GM12878 (cell line): ENCODE measurements at regions not wholly inside any gene's neighbourhood (a gene's known extent, or its start where the extent isn't known, plus 50 kb on each side); places are given as distances from the start of the nearest gene placed in this dataset.

Experiments used
- ATAC-seq: fragments of 200-7000 bp; cut with Tn5 transposase; 3 replicates; pipeline ENCODE4 v1.9.1; 2020; ENCODE audit warnings: mild to moderate bottlenecking, moderate library complexity
- BruUV-seq: library from RNA; stranded (reverse); fragments of 400-500 nt; replicated peaks from 2 replicates; lab custom pipeline; 2021; lab: Mats Ljungman, UMichigan
- CTCF ChIA-PET: fragments of 300-600 bp; sonication (Branson Sonifier 250); formaldehyde crosslinking; extraction: SDS; loops from one replicate; lab custom pipeline; 2021; ENCODE audit warnings: inconsistent platforms; lab: Yijun Ruan, JAX
- POLR2A ChIA-PET: fragments of 350-600 bp; formaldehyde crosslinking; extraction: SDS; loops from one replicate; lab custom pipeline; 2021; ENCODE audit warnings: inconsistent platforms; lab: Charles Lee
- RAD21 ChIA-PET: fragments of 300-600 bp; sonication (Branson Sonifier 250); formaldehyde crosslinking; loops from one replicate; lab custom pipeline; 2023; ENCODE audit warnings: antibody characterized with exemption; ENCODE audit not compliant: unreplicated experiment; lab: Charles Lee
- SMC1A ChIA-PET: fragments of 300-600 bp; sonication (Branson Sonifier 250); formaldehyde crosslinking; loops from one replicate; lab custom pipeline; 2023; ENCODE audit not compliant: unreplicated experiment, uncharacterized antibody; lab: Charles Lee
- DNase-seq: peaks from one replicate; pipeline ENCODE4 v3.0.0-alpha.2; 2011; ENCODE audit warnings: low read depth, low spot score
- FAIRE-seq: peaks from 3 replicates; lab custom pipeline; 2011; peaks lifted over from hg19 to GRCh38; lab: Jason Lieb, UNC
- H2AFZ ChIP-seq: 2 replicates; pipeline ENCODE4 v1.6.0; 2011; ENCODE audit warnings: low read depth, low read length, control low read depth; ENCODE audit not compliant: control insufficient read depth
- H3K27ac ChIP-seq: 2 replicates; pipeline ENCODE4 v1.5.1; 2011; ENCODE audit warnings: control low read depth; ENCODE audit not compliant: control insufficient read depth, insufficient read depth
- H3K27me3 ChIP-seq, 2 experiments: replicated peaks in 1 of 2; 2 replicates each; pipeline versions ENCODE4 v1.6.0 to v1.6.1; 2011; ENCODE audit warnings: low read length in 1 of 2; ENCODE audit not compliant: control insufficient read depth in 2 of 2, insufficient read depth in 2 of 2
- H3K36me3 ChIP-seq, 2 experiments: 2 replicates each; pipeline ENCODE4 v1.5.1; 2011; ENCODE audit warnings: low read length in 1 of 2; ENCODE audit not compliant: control insufficient read depth in 2 of 2, insufficient read depth in 2 of 2
- H3K4me1 ChIP-seq: 2 replicates; pipeline ENCODE4 v1.6.1; 2011; ENCODE audit warnings: mild to moderate bottlenecking, low read length, moderate library complexity, mixed read lengths; ENCODE audit not compliant: control insufficient read depth, insufficient read depth
- H3K4me2 ChIP-seq: 2 replicates; pipeline ENCODE4 v1.6.0; 2011; ENCODE audit warnings: control low read depth; ENCODE audit not compliant: control insufficient read depth, insufficient read depth
- H3K4me3 ChIP-seq: fragments of 200-600 bp; sonication (generic); 2 replicates; pipeline ENCODE4 v1.5.1; 2016
- H3K79me2 ChIP-seq: 2 replicates; pipeline ENCODE4 v1.6.0; 2011; ENCODE audit warnings: low read length; ENCODE audit not compliant: control insufficient read depth, insufficient read depth
- H3K9ac ChIP-seq: 2 replicates; pipeline ENCODE4 v1.8.0; 2011; ENCODE audit warnings: low read length, control low read depth, mixed read lengths; ENCODE audit not compliant: control insufficient read depth, insufficient read depth
- H3K9me3 ChIP-seq: replicated peaks from 3 replicates; pipeline ENCODE4 v1.5.1; 2011; ENCODE audit warnings: mild to moderate bottlenecking, low read length; ENCODE audit not compliant: control insufficient read depth, insufficient read depth
- H4K20me1 ChIP-seq: 2 replicates; pipeline ENCODE4 v1.6.0; 2011; ENCODE audit not compliant: control insufficient read depth, insufficient read depth
- BCL11A ChIP-seq: IDR thresholded peaks from 2 replicates; pipeline ENCODE4 v1.6.1; 2011; ENCODE audit warnings: low read depth, low read length
- CBX5 ChIP-seq: sonication (generic); IDR thresholded peaks from 2 replicates; pipeline ENCODE4 v1.6.1; 2016; ENCODE audit warnings: low read depth, moderate library complexity, mild to moderate bottlenecking, inconsistent platforms
- CHD1 ChIP-seq: IDR thresholded peaks from 2 replicates; pipeline ENCODE4 v1.6.1; 2012; ENCODE audit warnings: low read depth, low read length, improper control_type of control experiment
- ELK1 ChIP-seq: IDR thresholded peaks from 2 replicates; pipeline ENCODE4 v1.6.1; 2012; ENCODE audit warnings: low read depth, low read length, improper control_type of control experiment
- FOS ChIP-seq: IDR thresholded peaks from 3 replicates; pipeline ENCODE4 v1.6.1; 2011; ENCODE audit warnings: borderline replicate concordance; ENCODE audit not compliant: insufficient read length; ENCODE audit errors: extremely low read depth
- HDAC2 ChIP-seq: fragments of 200-600 bp; sonication (generic); IDR thresholded peaks from 2 replicates; pipeline ENCODE4 v1.6.1; 2017
- IRF4 ChIP-seq: IDR thresholded peaks from 2 replicates; pipeline ENCODE4 v1.6.1; 2011; ENCODE audit warnings: low read depth, low read length
- KDM1A ChIP-seq: fragments of 200-600 bp; sonication (generic); IDR thresholded peaks from 2 replicates; pipeline ENCODE4 v1.6.1; 2016; ENCODE audit warnings: borderline replicate concordance
- MYC ChIP-seq: IDR thresholded peaks from 2 replicates; pipeline ENCODE4 v1.6.1; 2011; ENCODE audit warnings: mild to moderate bottlenecking, low read length, moderate library complexity, inconsistent platforms; ENCODE audit not compliant: insufficient read depth, insufficient replicate concordance, insufficient read length, severe bottlenecking
- NFYA ChIP-seq: IDR thresholded peaks from 2 replicates; pipeline ENCODE4 v1.6.1; 2011; ENCODE audit warnings: low read depth, mild to moderate bottlenecking, low read length, improper control_type of control experiment, borderline replicate concordance
- NKRF ChIP-seq: fragments of 450-650 bp; conservative IDR thresholded peaks from 2 replicates; pipeline ENCODE4 v1.6.1; 2017; ENCODE audit warnings: mild to moderate bottlenecking, moderate library complexity
- SIX5 ChIP-seq: IDR thresholded peaks from 2 replicates; pipeline ENCODE4 v1.6.1; 2011; ENCODE audit warnings: mild to moderate bottlenecking, low read depth, low read length, moderate library complexity; ENCODE audit not compliant: severe bottlenecking
- SUPT20H ChIP-seq: IDR thresholded peaks from 2 replicates; pipeline ENCODE4 v1.6.1; 2011; ENCODE audit warnings: low read depth, mild to moderate bottlenecking, low read length, moderate library complexity, borderline replicate concordance; ENCODE audit not compliant: control insufficient read depth
- TCF7 ChIP-seq: IDR thresholded peaks from 2 replicates; pipeline ENCODE4 v1.6.1; 2014; ENCODE audit warnings: antibody characterized with exemption, borderline replicate concordance
- WRNIP1 ChIP-seq: IDR thresholded peaks from 2 replicates; pipeline ENCODE4 v1.6.1; 2011; ENCODE audit warnings: low read depth, low read length, improper control_type of control experiment, borderline replicate concordance
- ZBTB11 ChIP-seq: fragments of 450-650 bp; formaldehyde crosslinking; IDR thresholded peaks from 2 replicates; pipeline ENCODE4 v1.5.0; 2022; ENCODE audit warnings: mild to moderate bottlenecking, missing genetic modification characterization
- ZNF207 ChIP-seq: fragments of 450-650 bp; IDR thresholded peaks from 2 replicates; pipeline ENCODE4 v1.6.1; 2014; ENCODE audit warnings: antibody characterized with exemption, mild to moderate bottlenecking, borderline replicate concordance
- WGBS: methylation state at CpG from one replicate; pipeline ENCODE4 v1.1.6; 2016; ENCODE audit warnings: low lambda C conversion rate; ENCODE audit not compliant: insufficient replicate concordance, insufficient coverage; ENCODE audit errors: missing lambda C conversion rate; 5-methylcytosine and 5-hydroxymethylcytosine counted together
- in situ Hi-C: fragments of 300-500 bp; cut with MboI; formaldehyde crosslinking; loops from 9 replicates; pipeline ENCODE4 v1.14.3; 2018; ENCODE audit warnings: mixed read lengths
- intact Hi-C: fragments of 100-400 bp; cut with micrococcal nuclease; formaldehyde crosslinking; loops from one replicate; pipeline ENCODE4 v1.14.2; 2022; ENCODE audit not compliant: unreplicated experiment

GRCh38 chr2:177021706-177022343 lies 190.8 kb upstream of the HNRNPA3 start:
- no peak overlapping the region for H3K27ac ChIP-seq
- FAIRE-seq, result no peak
- no peaks in the 10 kb centered on the region for H3K9me3 ChIP-seq
- intact Hi-C loops (no loop called here), in situ Hi-C loops (no loop called here)
- no peaks in the 10 kb centered on the region for H3K36me3 ChIP-seq
- no peaks in the 10 kb centered on the region for H3K4me1 ChIP-seq
- POLR2A ChIA-PET, result interaction anchor here (0.8 kb wide), 1 partner anchor 15 kb away, joined by 3 read pairs; no protein-coding TSS in a partner anchor
- ATAC-seq, result no peak
- no peaks in the 10 kb centered on the region for H4K20me1 ChIP-seq
- WGBS, result 60% methylated on average over 4 of the region's 7 CpGs
- H3K79me2 ChIP-seq, result no peaks in the 10 kb centered on the region
- DNase-seq, result no peak
- no TSS peak for BruUV-seq
- no peaks in the 10 kb centered on the region for H3K27me3 ChIP-seq
- TF ChIP-seq ZNF207 (no peak), ZBTB11 (no peak), WRNIP1 (no peak), IRF4 (no peak), HDAC2 (no peak), SIX5 (no peak), MYC (no peak), CBX5 (no peak), NFYA (no peak), BCL11A (no peak), FOS (no peak), ELK1 (no peak), KDM1A (no peak), SUPT20H (no peak), CHD1 (no peak), NKRF (no peak), TCF7 (no peak)
- no peak overlapping the region for H3K4me2 ChIP-seq
- CTCF ChIA-PET, result interaction anchor here (0.7 kb wide), 1 partner anchor 128 kb away, joined by 3 read pairs; no protein-coding TSS in a partner anchor
- RAD21 ChIA-PET, result no interaction called here
- SMC1A ChIA-PET, result no interaction called here
- no peak overlapping the region for H2AFZ ChIP-seq
- H3K4me3 ChIP-seq, result no peak overlapping the region
- no peak overlapping the region for H3K9ac ChIP-seq
